ENCODE measurements at regions not wholly inside any gene's neighbourhood (a gene's known extent, or its start where the extent isn't known, plus 50 kb on each side); places are given as distances from the start of the nearest gene placed in this dataset.

- DNase-seq = no peak
These were observed 865.1 kb upstream of the ADAMTS5 start for GRCh38 chr21:27831816-27832569.

GRCh38 chr21:27831177-27831576 lies 864.3 kb upstream of the ADAMTS5 start:
- no peak for DNase-seq

- DNase-seq = no peak
These were observed 861.1 kb upstream of the ADAMTS5 start for GRCh38 chr21:27827972-27828371.

GRCh38 chr21:27825035-27825434 lies 858.1 kb upstream of the ADAMTS5 start:
- DNase-seq = no peak

GRCh38 chr21:27823652-27824201 lies 856.8 kb upstream of the ADAMTS5 start:
- no peak for DNase-seq

GRCh38 chr21:27820342-27820741 lies 853.5 kb upstream of the ADAMTS5 start:
- no peak for DNase-seq

DNA sequence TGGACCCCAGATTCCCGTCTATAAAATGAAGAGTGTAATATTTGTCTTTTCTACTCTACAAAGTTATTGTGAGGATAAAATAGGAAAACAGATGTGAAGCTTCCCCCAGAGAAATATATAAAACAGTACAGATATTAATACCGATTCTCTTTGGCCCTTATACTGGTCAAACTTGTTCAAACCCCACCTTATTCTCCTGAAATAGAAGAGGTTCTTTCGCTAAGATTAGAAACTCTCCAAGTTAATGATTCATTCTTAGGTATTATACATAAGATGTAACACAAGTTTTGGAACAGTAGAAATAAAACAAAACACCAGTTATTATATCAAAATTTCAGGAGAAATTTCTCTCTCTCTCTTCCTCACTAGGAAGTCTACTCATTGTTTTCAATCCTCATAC lies 852.4 kb upstream of the ADAMTS5 start:
- DNase-seq = no peak

DNA sequence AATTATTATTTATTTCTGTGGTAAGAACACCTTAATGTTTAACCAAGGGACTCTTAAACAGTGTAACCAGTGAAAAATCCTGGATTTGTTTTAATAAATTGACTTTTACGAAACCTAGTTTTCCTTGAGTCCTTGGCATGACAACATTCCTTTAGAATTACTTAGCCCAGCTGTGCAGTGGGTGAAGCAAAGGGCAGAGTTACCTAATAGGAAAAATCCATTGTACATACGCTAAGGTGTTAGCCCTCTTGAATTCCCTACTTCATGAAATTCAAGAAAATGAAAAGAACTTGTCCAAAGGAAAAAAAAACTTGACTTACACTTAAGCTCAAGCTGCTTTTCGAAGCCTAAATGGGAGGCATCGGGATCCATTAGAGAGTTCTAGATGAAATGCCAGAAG lies 852.0 kb upstream of the ADAMTS5 start:
- no peak for DNase-seq

GRCh38 chr21:27817902-27818623 lies 851.2 kb upstream of the ADAMTS5 start:
- DNase-seq = no peak

DNA sequence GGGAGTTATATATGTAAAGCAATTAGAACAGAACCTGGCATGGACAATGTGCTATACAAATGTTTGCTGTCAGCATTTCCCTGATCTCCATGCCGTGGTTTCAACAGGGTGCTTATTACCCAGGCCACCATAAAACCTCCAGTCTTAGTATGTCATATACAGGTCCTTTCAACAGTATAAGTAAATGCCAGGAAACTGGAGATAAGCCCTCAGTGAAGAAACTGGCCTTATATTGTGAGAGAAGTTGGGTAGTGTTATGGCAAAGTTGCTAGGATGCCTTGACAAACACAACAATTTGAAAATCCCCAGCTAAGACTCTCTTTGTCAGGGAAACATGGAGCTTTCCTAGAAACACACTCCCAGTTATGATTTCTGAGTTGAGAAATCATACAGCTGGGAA lies 850.2 kb upstream of the ADAMTS5 start:
- no peak for DNase-seq

DNA sequence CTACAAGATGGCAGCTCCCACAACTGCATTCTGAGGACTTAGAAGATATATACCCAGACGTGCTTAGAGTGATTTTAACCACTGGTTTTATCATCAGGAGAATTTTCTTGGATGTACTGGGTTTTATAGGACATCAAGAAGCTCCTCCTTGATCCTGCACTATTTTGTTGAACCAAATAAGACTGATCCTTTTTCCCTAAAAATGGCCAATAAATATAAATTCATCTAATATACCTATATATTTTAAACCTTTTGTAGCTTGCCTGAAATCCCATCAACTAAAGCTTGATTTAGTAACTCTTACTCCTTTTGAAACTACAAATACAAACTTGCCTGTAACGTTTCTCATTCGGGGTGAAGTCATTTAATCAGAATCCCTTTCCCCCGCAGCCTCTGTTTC lies 849.4 kb upstream of the ADAMTS5 start:
- no peak for DNase-seq

- no peak for DNase-seq
These were observed 847.3 kb upstream of the ADAMTS5 start for GRCh38 chr21:27814226-27814625.

DNA sequence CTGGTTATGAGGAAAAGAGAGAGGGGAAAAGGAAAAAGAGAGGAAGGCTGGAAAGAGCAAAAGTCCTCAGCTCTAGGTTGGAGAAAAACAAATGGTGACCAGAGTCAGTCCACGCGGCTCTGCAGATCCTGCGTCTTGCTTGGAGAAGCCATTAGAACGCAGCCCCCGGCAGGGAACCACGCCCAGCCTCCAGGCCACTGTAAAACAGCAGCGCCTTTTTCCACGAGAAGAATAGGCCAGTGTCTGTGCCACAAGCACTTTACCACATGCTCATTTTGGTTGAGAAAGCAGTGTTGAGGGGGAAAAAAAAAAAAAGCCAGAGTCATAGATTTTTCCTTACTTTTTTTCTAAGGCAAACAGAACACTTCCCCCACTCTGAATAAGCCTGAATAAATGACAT lies 846.9 kb upstream of the ADAMTS5 start:
- no peak for DNase-seq

GRCh38 chr21:27813344-27813743 lies 846.5 kb upstream of the ADAMTS5 start:
- DNase-seq = no peak

DNA sequence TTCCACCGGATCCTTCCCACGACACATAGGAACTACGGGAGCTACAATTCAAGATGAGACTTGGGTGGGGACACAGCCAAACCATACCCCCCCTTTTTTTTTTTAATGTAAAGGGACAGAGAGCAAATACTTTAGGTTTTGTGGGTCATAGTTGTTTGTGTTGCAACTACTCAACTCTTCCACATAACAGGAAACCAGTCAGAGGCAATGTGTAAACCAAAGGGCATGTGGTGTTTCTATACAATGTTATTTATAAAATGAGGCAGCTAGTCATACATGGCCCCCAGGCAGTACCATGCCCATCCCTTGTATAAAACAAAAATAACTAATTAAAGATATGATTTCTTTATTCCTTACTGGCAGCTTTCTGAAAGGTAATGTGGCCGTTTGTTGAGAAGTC lies 845.4 kb upstream of the ADAMTS5 start:
- DNase-seq = no peak

- DNase-seq = no peak
These were observed 842.0 kb upstream of the ADAMTS5 start for GRCh38 chr21:27808923-27809322.

GRCh38 chr21:27807596-27807995 lies 840.7 kb upstream of the ADAMTS5 start:
- DNase-seq = no peak

GRCh38 chr21:27806281-27806680 lies 839.4 kb upstream of the ADAMTS5 start:
- DNase-seq = no peak

DNA sequence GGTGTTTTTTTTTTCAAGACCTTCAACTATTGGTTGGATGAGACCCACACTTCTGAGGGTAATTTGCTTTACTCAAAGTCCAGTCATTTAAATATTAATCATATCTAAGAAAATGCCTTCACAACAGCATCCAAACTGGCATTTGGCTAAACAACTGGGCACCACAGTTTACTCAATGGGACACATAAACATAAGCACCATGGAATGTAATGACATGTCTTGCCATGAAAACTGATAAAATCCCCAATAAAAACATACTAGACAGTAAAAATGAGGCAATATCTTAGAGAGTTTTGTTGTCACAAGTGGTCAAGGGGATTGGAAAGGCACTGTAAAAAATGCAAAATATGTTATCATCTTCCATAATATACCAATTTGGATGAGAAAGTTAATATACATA lies 838.8 kb upstream of the ADAMTS5 start:
- DNase-seq = no peak

GRCh38 chr21:27804515-27804914 lies 837.6 kb upstream of the ADAMTS5 start:
- no peak for DNase-seq

DNA sequence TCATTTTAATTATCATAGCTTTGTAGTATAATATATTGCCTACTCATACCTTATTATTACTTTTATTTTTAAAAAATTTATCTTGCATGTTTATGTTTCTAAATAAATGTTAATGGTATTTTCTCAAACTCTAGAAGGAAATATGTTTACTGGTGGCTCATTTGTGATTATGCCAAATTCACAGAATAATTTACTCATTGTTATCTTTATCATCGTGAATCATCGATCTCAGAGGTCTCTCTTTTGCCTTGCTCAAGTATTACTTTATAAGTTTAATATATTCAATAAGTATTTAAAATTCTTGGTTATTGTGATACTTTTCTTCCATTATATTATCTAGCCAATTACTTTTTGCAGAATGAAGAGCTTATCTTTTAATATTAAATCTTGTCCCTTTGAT lies 836.7 kb upstream of the ADAMTS5 start:
- no peak for DNase-seq

DNA sequence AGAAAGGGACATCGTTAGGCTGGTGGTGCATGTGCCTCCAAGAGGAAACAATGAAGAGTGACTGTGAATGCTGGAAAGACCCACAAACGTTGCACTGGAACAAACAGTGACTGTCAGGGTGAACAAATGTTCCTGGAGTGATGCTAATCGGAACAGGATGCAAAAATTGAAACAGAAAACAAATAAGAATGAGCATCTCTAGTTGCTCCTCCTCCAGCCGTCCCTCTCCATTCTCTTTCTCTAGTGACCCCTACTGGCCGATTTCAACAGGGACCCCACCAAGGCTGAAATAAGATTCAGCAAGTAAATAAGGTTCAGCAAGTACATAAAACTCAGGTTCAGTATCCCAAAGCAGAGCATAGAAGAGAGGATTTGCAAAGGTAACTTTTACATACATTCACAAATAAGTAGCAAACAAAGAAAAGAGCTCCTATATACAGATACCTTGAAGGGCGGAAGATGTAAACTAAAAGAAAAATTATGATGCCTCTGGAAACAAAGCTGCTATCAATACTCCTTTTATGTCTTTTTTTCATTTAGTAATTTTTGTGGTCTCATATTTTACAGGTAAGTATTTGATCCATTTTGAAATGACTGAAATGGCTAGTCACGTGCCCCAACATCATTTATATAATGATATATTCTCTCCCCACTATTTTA lies 836.1 kb upstream of the ADAMTS5 start:
- peak; percentile 1 for DNase-seq

DNA sequence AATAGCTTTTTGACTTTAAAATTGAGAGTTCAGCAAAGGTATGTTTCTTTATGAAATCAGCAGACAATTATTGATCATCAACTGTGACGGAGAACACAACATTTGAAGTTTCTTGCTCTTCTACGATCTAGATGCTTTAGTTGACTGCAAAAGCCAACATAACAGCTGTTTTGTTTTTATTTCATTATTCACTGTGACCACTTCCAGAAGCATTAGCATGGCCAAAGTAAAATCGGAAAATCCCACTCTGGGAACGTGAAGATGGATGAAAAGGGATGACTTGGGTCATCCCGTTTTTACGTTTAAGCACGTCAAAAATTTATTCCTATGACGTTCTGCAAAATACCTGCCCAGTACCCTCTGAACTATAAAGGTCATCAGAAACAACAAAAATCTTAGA lies 833.0 kb upstream of the ADAMTS5 start:
- DNase-seq = no peak

GRCh38 chr21:27796106-27796505 lies 829.2 kb upstream of the ADAMTS5 start:
- DNase-seq = no peak

All from NK-92 treated with Interleukin-12 subunit alpha and Interleukin-12 subunit beta, amount 100 ng/mL, for 24 hours (cell line).